Endothelial cell of umbilical vein (primary cell): ENCODE measurements at regions not wholly inside any gene's neighbourhood (a gene's known extent, or its start where the extent isn't known, plus 50 kb on each side); places are given as distances from the start of the nearest gene placed in this dataset.

ENCODE experiments used
- BruUV-seq: library from RNA; stranded (reverse); fragments of 400-500 nt; replicated peaks from 2 replicates; lab custom pipeline; 2021; lab: Mats Ljungman, UMichigan
- CTCF ChIA-PET: fragments of 300-600, 350-600 bp; sonication (Branson Sonifier 250); formaldehyde crosslinking; loops from one replicate; lab custom pipeline; 2021; ENCODE audit warnings: antibody characterized with exemption, inconsistent platforms; lab: Charles Lee
- POLR2A ChIA-PET: fragments of 300-600, 350-600 bp; sonication (Branson Sonifier 250); formaldehyde crosslinking; loops from one replicate; lab custom pipeline; 2021; ENCODE audit warnings: antibody characterized with exemption, inconsistent platforms; lab: Charles Lee
- DNase-seq: peaks from one replicate; pipeline ENCODE4 v3.0.0-alpha.2; 2011; ENCODE audit warnings: low read depth, low spot score
- FAIRE-seq: peaks from 2 replicates; lab custom pipeline; 2011; peaks lifted over from hg19 to GRCh38; lab: Jason Lieb, UNC
- H2AFZ ChIP-seq: 2 replicates; pipeline ENCODE4 v1.6.0; 2012; ENCODE audit warnings: low read depth, low read length, control low read depth, inconsistent platforms
- H3K27ac ChIP-seq: 2 replicates; pipeline ENCODE4 v1.5.1; 2011; ENCODE audit warnings: low read depth, mild to moderate bottlenecking, control low read depth, low read length, moderate library complexity; ENCODE audit not compliant: insufficient read depth
- H3K27me3 ChIP-seq, 2 experiments: 2 replicates each; pipeline versions ENCODE4 v1.6.0 to v1.6.1; 2011; ENCODE audit warnings: low read length in 2 of 2, mixed read lengths in 1 of 2; ENCODE audit not compliant: control insufficient read depth in 2 of 2, insufficient read depth in 2 of 2
- H3K36me3 ChIP-seq, 2 experiments: 2 replicates in 1 of 2; 3 replicates in 1 of 2; pipeline ENCODE4 v1.5.1; 2011; ENCODE audit warnings: low read length in 2 of 2, mild to moderate bottlenecking in 1 of 2, moderate library complexity in 1 of 2; ENCODE audit not compliant: control insufficient read depth in 2 of 2, insufficient read depth in 2 of 2; ENCODE audit errors: extremely low read depth in 1 of 2
- H3K4me1 ChIP-seq: 3 replicates; pipeline ENCODE4 v1.5.1; 2011; ENCODE audit warnings: mild to moderate bottlenecking, low read length; ENCODE audit not compliant: control insufficient read depth, insufficient read depth; ENCODE audit errors: extremely low read depth
- H3K4me2 ChIP-seq: 2 replicates; pipeline ENCODE4 v1.6.1; 2011; ENCODE audit warnings: low read length, control low read depth, mixed read lengths; ENCODE audit not compliant: insufficient read depth
- H3K4me3 ChIP-seq, 3 experiments: fragments of 200-600 bp in 1 of 3; sonication (generic), shearing (Covaris generic) in 1 of 3; replicated peaks in 1 of 3; 2 replicates each; pipeline ENCODE4 v1.5.1; 2011 to 2016; ENCODE audit warnings: control low read depth in 3 of 3, low read length in 3 of 3, mild to moderate bottlenecking in 2 of 3, inconsistent platforms in 1 of 3, low read depth in 1 of 3, moderate library complexity in 1 of 3; ENCODE audit not compliant: insufficient read depth in 1 of 3
- H3K79me2 ChIP-seq: 2 replicates; pipeline ENCODE4 v1.6.0; 2012; ENCODE audit warnings: low read length, inconsistent platforms; ENCODE audit not compliant: control insufficient read depth, insufficient read depth
- H3K9ac ChIP-seq: replicated peaks from 2 replicates; pipeline ENCODE3; 2011; ENCODE audit warnings: low read length, control low read depth; ENCODE audit not compliant: insufficient read depth; ENCODE audit errors: extremely low read depth
- H3K9me1 ChIP-seq: replicated peaks from 3 replicates; pipeline ENCODE4 v1.6.0; 2011; ENCODE audit warnings: mild to moderate bottlenecking, low read length; ENCODE audit not compliant: control insufficient read depth, insufficient read depth; ENCODE audit errors: extremely low read depth
- H3K9me3 ChIP-seq: replicated peaks from 2 replicates; pipeline ENCODE4 v1.5.1; 2012; ENCODE audit warnings: low read length, inconsistent platforms; ENCODE audit not compliant: control insufficient read depth, insufficient read depth
- H4K20me1 ChIP-seq: replicated peaks from 2 replicates; pipeline ENCODE3; 2011; ENCODE audit warnings: mild to moderate bottlenecking, low read length; ENCODE audit not compliant: control insufficient read depth, insufficient read depth; ENCODE audit errors: extremely low read depth
- CTCF ChIP-seq, 2 donors: IDR thresholded peaks; 1 replicate in 1 of 2; 2 replicates in 1 of 2; pipeline ENCODE4 v1.5.1; 2011; ENCODE audit warnings: low read length in 2 of 2, mild to moderate bottlenecking in 2 of 2, moderate library complexity in 2 of 2, control low read depth in 1 of 2, inconsistent platforms in 1 of 2, low read depth in 1 of 2; ENCODE audit not compliant: insufficient read depth in 1 of 2; ENCODE audit errors: extremely low read depth in 1 of 2
- EZH2 ChIP-seq: IDR thresholded peaks from 2 replicates; pipeline ENCODE4 v1.6.1; 2012; ENCODE audit warnings: borderline replicate concordance, low read depth, mild to moderate bottlenecking, moderate library complexity, low read length, inconsistent platforms; ENCODE audit not compliant: severe bottlenecking
- FOS ChIP-seq: IDR thresholded peaks from 2 replicates; pipeline ENCODE4 v1.6.1; 2011; ENCODE audit warnings: mild to moderate bottlenecking, low read length, moderate library complexity, borderline replicate concordance; ENCODE audit not compliant: insufficient read depth
- GATA2 ChIP-seq: IDR thresholded peaks from 2 replicates; pipeline ENCODE4 v1.7.0; 2011; ENCODE audit warnings: low read depth, mild to moderate bottlenecking, moderate library complexity, mixed read lengths, low read length; ENCODE audit not compliant: insufficient read length, insufficient read depth
- JUN ChIP-seq: IDR thresholded peaks from 2 replicates; pipeline ENCODE4 v1.6.1; 2011; ENCODE audit warnings: borderline replicate concordance, low read depth; ENCODE audit not compliant: insufficient read length, insufficient read depth
- MAX ChIP-seq: IDR thresholded peaks from 2 replicates; pipeline ENCODE4 v1.6.1; 2011; ENCODE audit not compliant: insufficient read depth, insufficient read length
- MYC ChIP-seq: IDR thresholded peaks from one replicate; pipeline ENCODE4 v1.6.1; 2011; ENCODE audit warnings: mild to moderate bottlenecking, low read depth, low read length
- POLR2A ChIP-seq: IDR thresholded peaks from 2 replicates; pipeline ENCODE4 v1.6.1; 2012; ENCODE audit warnings: low read depth, mild to moderate bottlenecking, control low read depth, low read length
- POLR2AphosphoS5 ChIP-seq: IDR thresholded peaks from 2 replicates; pipeline ENCODE4 v1.6.1; 2012; ENCODE audit warnings: low read depth, mild to moderate bottlenecking, control low read depth, low read length, moderate library complexity; ENCODE audit not compliant: insufficient read depth
- dilution Hi-C: fragments of 300-500 bp; cut with MboI; formaldehyde crosslinking; loops from one replicate; pipeline ENCODE4 v1.15.0; 2019; ENCODE audit warnings: low sequenced_read_pairs; ENCODE audit not compliant: extremely low pct_ligation_motif_present
- intact Hi-C: fragments of 100-400 bp; cut with micrococcal nuclease; formaldehyde crosslinking; loops from one replicate; pipeline ENCODE4 v1.10.0; 2022

GRCh38 chr16:63983401-63983800 is 1138.5 kb downstream of the CDH11 start:
- Histone ChIP-seq H3K79me2 (no peaks in the 10 kb centered on the region), H3K27ac (no peak overlapping the region), H3K4me3 (no peak overlapping the region), H3K27me3 (no peaks in the 10 kb centered on the region), H3K4me2 (no peak overlapping the region), H2AFZ (no peak overlapping the region), H4K20me1 (no peaks in the 10 kb centered on the region), H3K4me1 (no peaks in the 10 kb centered on the region), H3K9me3 (no peaks in the 10 kb centered on the region), H3K9ac (no peak overlapping the region), H3K9me1 (no peaks in the 10 kb centered on the region), H3K36me3 (no peaks in the 10 kb centered on the region)
- CTCF ChIA-PET: no interaction called here
- dilution Hi-C loops: no loop called here
- TF ChIP-seq EZH2 (no peak), MYC (no peak), FOS (no peak), GATA2 (no peak), POLR2A (no peak), POLR2AphosphoS5 (no peak), MAX (no peak), CTCF (IDR thresholded peaks at IDR 0.05; ENCODE audit: extremely low read depth in 1 of 2, insufficient read depth in 1 of 2, low read depth in 1 of 2, low read length in 2 of 2) (no peak), JUN (no peak)
- intact Hi-C loops: no loop called here
- FAIRE-seq (no peak), DNase-seq (no peak)
- POLR2A ChIA-PET: no interaction called here
- BruUV-seq: no TSS peak
